ENCODE measurements at regions not wholly inside any gene's neighbourhood (a gene's known extent, or its start where the extent isn't known, plus 50 kb on each side); places are given as distances from the start of the nearest gene placed in this dataset.

GRCh38 chr18:77487951-77488740 lies 238.5 kb downstream of the GALR1 start:
- Histone ChIP-seq H3K4me2 (ENCODE audit: extremely low read depth, insufficient read depth, low read length) (no peak overlapping the region), H3K27me3 (ENCODE audit: control insufficient read depth, insufficient read depth, low read length) (no peaks in the 10 kb centered on the region), H3K79me2 (ENCODE audit: control insufficient read depth, insufficient read depth, low read length) (no peaks in the 10 kb centered on the region), H3K4me3 (replicated peaks in 1 of 4; ENCODE audit: control extremely low read depth in 1 of 4, insufficient read depth in 1 of 4, low read depth in 3 of 4, low read length in 4 of 4) (no peak overlapping the region), H3K4me1 (ENCODE audit: control insufficient read depth, extremely low read depth, insufficient read depth, low read length) (no peaks in the 10 kb centered on the region), H3K36me3 (ENCODE audit: control insufficient read depth, insufficient read depth, low read length) (no peaks in the 10 kb centered on the region), H4K20me1 (ENCODE audit: control insufficient read depth, extremely low read depth, insufficient read depth, low read length) (no peaks in the 10 kb centered on the region), H3K9ac (ENCODE audit: insufficient read depth, low read length) (no peak overlapping the region), H3K9me3 (ENCODE audit: control insufficient read depth, insufficient read depth, low read depth, low read length) (no peaks in the 10 kb centered on the region), H2AFZ (ENCODE audit: low read length) (no peak overlapping the region), H3K27ac (ENCODE audit: insufficient read depth, low read length) (no peak overlapping the region)
- DNase-seq (ENCODE audit: low read depth in 2 of 2) = no peak
- TF ChIP-seq EZH2 (IDR thresholded peaks at IDR 0.05; ENCODE audit: low read length, missing control alignments) = no peak

- no peaks in the 10 kb centered on the region for H4K20me1 ChIP-seq (ENCODE audit: control insufficient read depth, extremely low read depth, insufficient read depth, low read length)
- no peak for DNase-seq (ENCODE audit: low read depth in 2 of 2)
- H3K9me3 ChIP-seq (ENCODE audit: control insufficient read depth, insufficient read depth, low read depth, low read length) = no peaks in the 10 kb centered on the region
- no peak overlapping the region for H3K4me3 ChIP-seq (replicated peaks in 1 of 4; ENCODE audit: control extremely low read depth in 1 of 4, insufficient read depth in 1 of 4, low read depth in 3 of 4, low read length in 4 of 4)
- no peak overlapping the region for H3K9ac ChIP-seq (ENCODE audit: insufficient read depth, low read length)
- no peaks in the 10 kb centered on the region for H3K27me3 ChIP-seq (ENCODE audit: control insufficient read depth, insufficient read depth, low read length)
- H3K27ac ChIP-seq (ENCODE audit: insufficient read depth, low read length) = no peak overlapping the region
- no peak overlapping the region for H2AFZ ChIP-seq (ENCODE audit: low read length)
- H3K4me1 ChIP-seq (ENCODE audit: control insufficient read depth, extremely low read depth, insufficient read depth, low read length) = no peaks in the 10 kb centered on the region
- no peaks in the 10 kb centered on the region for H3K36me3 ChIP-seq (ENCODE audit: control insufficient read depth, insufficient read depth, low read length)
- TF ChIP-seq CTCF (conservative IDR thresholded peaks at IDR 0.05 in 1 of 2, IDR thresholded peaks at IDR 0.05 in 1 of 2; ENCODE audit: low read depth in 1 of 2, low read length in 2 of 2) (no peak), EZH2 (IDR thresholded peaks at IDR 0.05; ENCODE audit: low read length, missing control alignments) (no peak)
- no peak overlapping the region for H3K4me2 ChIP-seq (ENCODE audit: extremely low read depth, insufficient read depth, low read length)
- no peaks in the 10 kb centered on the region for H3K79me2 ChIP-seq (ENCODE audit: control insufficient read depth, insufficient read depth, low read length)
These were observed 245.4 kb downstream of the GALR1 start for GRCh38 chr18:77495079-77495478.

- Histone ChIP-seq H3K4me3 (replicated peaks in 1 of 4; ENCODE audit: control extremely low read depth in 1 of 4, insufficient read depth in 1 of 4, low read depth in 3 of 4, low read length in 4 of 4) (no peak overlapping the region), H3K4me1 (ENCODE audit: control insufficient read depth, extremely low read depth, insufficient read depth, low read length) (no peaks in the 10 kb centered on the region), H3K4me2 (ENCODE audit: extremely low read depth, insufficient read depth, low read length) (no peak overlapping the region), H2AFZ (ENCODE audit: low read length) (no peak overlapping the region), H3K9me3 (ENCODE audit: control insufficient read depth, insufficient read depth, low read depth, low read length) (no peaks in the 10 kb centered on the region), H3K79me2 (ENCODE audit: control insufficient read depth, insufficient read depth, low read length) (no peaks in the 10 kb centered on the region), H4K20me1 (ENCODE audit: control insufficient read depth, extremely low read depth, insufficient read depth, low read length) (no peaks in the 10 kb centered on the region), H3K36me3 (ENCODE audit: control insufficient read depth, insufficient read depth, low read length) (no peaks in the 10 kb centered on the region), H3K27ac (ENCODE audit: insufficient read depth, low read length) (no peak overlapping the region), H3K27me3 (ENCODE audit: control insufficient read depth, insufficient read depth, low read length) (no peaks in the 10 kb centered on the region), H3K9ac (ENCODE audit: insufficient read depth, low read length) (no peak overlapping the region)
- DNase-seq (ENCODE audit: low read depth in 2 of 2) = no peak
- TF ChIP-seq CTCF (conservative IDR thresholded peaks at IDR 0.05 in 1 of 2, IDR thresholded peaks at IDR 0.05 in 1 of 2; ENCODE audit: low read depth in 1 of 2, low read length in 2 of 2) = no peak
- TF ChIP-seq EZH2 (IDR thresholded peaks at IDR 0.05; ENCODE audit: low read length, missing control alignments) = no peak
These were observed 246.5 kb downstream of the GALR1 start for GRCh38 chr18:77495982-77496690.

Data from fibroblast of lung (primary cell).